Memory B cell (primary cell): ENCODE measurements at regions not wholly inside any gene's neighbourhood (a gene's known extent, or its start where the extent isn't known, plus 50 kb on each side); places are given as distances from the start of the nearest gene placed in this dataset.
A peak's percentile ranks its signal among the peaks of the same experiment; 100 is the strongest.
"Not testable (repeated sequence)": the region's sequence is repeated elsewhere in the genome, so short reads cannot be mapped to it uniquely, and the experiment has no call there.

Experiments
- ATAC-seq: fragments of 150-1000 bp; cut with Tn5 transposase; 2 replicates; pipeline ENCODE4 v1.10.0; 2021; ENCODE audit warnings: low read depth, mild to moderate bottlenecking, moderate library complexity
- DNase-seq, 2 donors: peaks; one replicate each; pipeline ENCODE4 v3.0.0; 2022; ENCODE audit warnings: low spot score in 2 of 2
- H3K27ac Mint-ChIP-seq: one replicate; pipeline ENCODE4 v1.8.0; 2022; ENCODE audit warnings: mild to moderate bottlenecking, moderate library complexity, mixed read lengths
- H3K27me3 Mint-ChIP-seq: one replicate; pipeline ENCODE4 v1.8.0; 2022; ENCODE audit warnings: mixed read lengths
- H3K36me3 Mint-ChIP-seq: one replicate; pipeline ENCODE4 v1.8.0; 2022; ENCODE audit warnings: mild to moderate bottlenecking, mixed read lengths
- H3K4me1 Mint-ChIP-seq: one replicate; pipeline ENCODE4 v1.8.0; 2022; ENCODE audit warnings: mixed read lengths
- H3K4me3 Mint-ChIP-seq: one replicate; pipeline ENCODE4 v1.8.0; 2022; ENCODE audit warnings: mild to moderate bottlenecking, moderate library complexity, mixed read lengths
- H3K9me3 Mint-ChIP-seq: one replicate; pipeline ENCODE4 v1.8.0; 2022; ENCODE audit warnings: mixed read lengths

- H3K27me3 Mint-ChIP-seq = peaks cover 7% of the 10 kb centered on the region
- no peak for ATAC-seq
- no peak for DNase-seq
- H3K4me1 Mint-ChIP-seq = peaks cover 27% of the 10 kb centered on the region
- H3K27ac Mint-ChIP-seq = no peak overlapping the region
- H3K4me3 Mint-ChIP-seq = no peak overlapping the region
- no peaks in the 10 kb centered on the region for H3K9me3 Mint-ChIP-seq
- H3K36me3 Mint-ChIP-seq = no peaks in the 10 kb centered on the region
These were observed 51.2 kb upstream of the RDX start for GRCh38 chr11:110347660-110348059.

GRCh38 chr11:110349138-110349996, 53.0 kb upstream of the RDX start:
- Mint-ChIP-seq H3K27me3 (peaks cover 1% of the 10 kb centered on the region), H3K27ac (peak overlapping the region; percentile 58), H3K36me3 (no peaks in the 10 kb centered on the region), H3K4me3 (peak overlapping the region; percentile 40), H3K9me3 (no peaks in the 10 kb centered on the region), H3K4me1 (peaks cover 27% of the 10 kb centered on the region)
- no peak for DNase-seq
- peak; percentile 59 for ATAC-seq

DNA sequence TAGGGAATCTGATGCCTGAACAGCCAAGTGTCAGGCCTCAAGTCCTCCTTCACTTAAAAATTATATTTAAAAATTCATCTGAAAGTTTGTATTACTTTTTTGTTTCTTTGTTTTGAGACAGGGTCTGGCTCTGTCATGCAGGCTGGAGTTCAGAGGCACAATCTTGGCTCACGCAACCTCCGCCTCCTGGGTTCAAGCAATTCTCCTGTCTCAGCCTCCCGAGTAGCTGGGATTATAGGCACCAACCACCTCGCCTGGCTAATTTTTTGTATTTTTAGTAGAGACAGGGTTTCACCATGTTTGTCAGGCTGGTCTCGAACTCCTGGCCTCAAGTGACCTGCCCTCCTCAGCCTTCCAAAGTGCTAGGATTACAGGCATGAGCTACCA, 53.6 kb upstream of the RDX start:
- not testable (repeated sequence) for ATAC-seq, DNase-seq, H3K4me3 Mint-ChIP-seq, H3K27me3 Mint-ChIP-seq, H3K36me3 Mint-ChIP-seq, H3K27ac Mint-ChIP-seq, H3K9me3 Mint-ChIP-seq
- peaks cover 27% of the 10 kb centered on the region for H3K4me1 Mint-ChIP-seq

DNA sequence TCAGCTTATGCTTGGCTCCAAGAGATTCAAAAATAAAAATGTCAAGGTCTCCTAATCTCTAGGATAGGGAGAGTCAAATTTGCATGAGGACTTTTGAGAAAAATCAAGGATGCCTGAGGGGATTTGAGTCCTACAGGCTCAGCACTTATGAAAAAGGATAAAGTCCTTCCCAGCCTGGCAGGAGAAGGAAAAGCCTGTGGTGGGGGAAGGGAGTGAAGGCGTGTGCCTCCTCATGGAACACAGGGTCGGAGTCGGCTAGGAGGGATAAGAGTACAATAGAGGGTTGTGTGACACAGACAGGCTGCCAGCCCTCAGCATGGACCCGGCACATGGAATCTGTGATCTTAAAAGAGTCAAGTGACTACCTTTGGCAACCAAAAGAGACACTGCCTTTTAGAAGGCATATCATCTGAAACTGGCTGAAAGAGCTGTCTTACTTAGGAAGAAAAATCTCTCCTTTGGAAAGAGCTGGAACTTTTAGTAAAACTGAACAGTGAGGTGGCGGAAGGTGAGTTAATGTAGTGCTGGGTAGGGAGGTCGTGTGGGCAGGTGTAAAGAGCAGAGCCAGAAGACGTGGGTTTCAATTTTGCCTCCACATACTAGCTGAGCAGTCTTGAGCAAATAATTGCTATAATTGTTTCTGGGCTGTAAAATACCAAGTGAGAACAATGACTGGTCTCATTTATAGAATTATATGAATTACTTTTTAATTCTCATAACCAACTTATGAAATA, 58.8 kb upstream of the RDX start:
- H3K27ac Mint-ChIP-seq = no peak overlapping the region
- H3K27me3 Mint-ChIP-seq = no peaks in the 10 kb centered on the region
- H3K9me3 Mint-ChIP-seq = no peaks in the 10 kb centered on the region
- no peak for ATAC-seq
- DNase-seq = no peak
- no peak overlapping the region for H3K4me3 Mint-ChIP-seq
- no peaks in the 10 kb centered on the region for H3K36me3 Mint-ChIP-seq
- H3K4me1 Mint-ChIP-seq = no peaks in the 10 kb centered on the region

- ATAC-seq (no peak), DNase-seq (no peak)
- Mint-ChIP-seq H3K4me1 (no peaks in the 10 kb centered on the region), H3K27me3 (no peaks in the 10 kb centered on the region), H3K27ac (no peak overlapping the region), H3K9me3 (no peaks in the 10 kb centered on the region), H3K36me3 (no peaks in the 10 kb centered on the region), H3K4me3 (no peak overlapping the region)
These were observed 60.6 kb upstream of the RDX start for GRCh38 chr11:110356762-110357671.

- H3K36me3 Mint-ChIP-seq = no peaks in the 10 kb centered on the region
- no peaks in the 10 kb centered on the region for H3K4me1 Mint-ChIP-seq
- peaks cover 2% of the 10 kb centered on the region for H3K27me3 Mint-ChIP-seq
- ATAC-seq = no peak
- no peak overlapping the region for H3K27ac Mint-ChIP-seq
- no peaks in the 10 kb centered on the region for H3K9me3 Mint-ChIP-seq
- DNase-seq = no peak
- no peak overlapping the region for H3K4me3 Mint-ChIP-seq
These were observed 61.9 kb upstream of the RDX start for GRCh38 chr11:110358336-110358735.

- H3K9me3 Mint-ChIP-seq, H3K27ac Mint-ChIP-seq, ATAC-seq, H3K36me3 Mint-ChIP-seq, DNase-seq, H3K4me1 Mint-ChIP-seq, H3K27me3 Mint-ChIP-seq, H3K4me3 Mint-ChIP-seq: not testable (repeated sequence)
These were observed 64.5 kb upstream of the RDX start for GRCh38 chr11:110360781-110361408.

DNA sequence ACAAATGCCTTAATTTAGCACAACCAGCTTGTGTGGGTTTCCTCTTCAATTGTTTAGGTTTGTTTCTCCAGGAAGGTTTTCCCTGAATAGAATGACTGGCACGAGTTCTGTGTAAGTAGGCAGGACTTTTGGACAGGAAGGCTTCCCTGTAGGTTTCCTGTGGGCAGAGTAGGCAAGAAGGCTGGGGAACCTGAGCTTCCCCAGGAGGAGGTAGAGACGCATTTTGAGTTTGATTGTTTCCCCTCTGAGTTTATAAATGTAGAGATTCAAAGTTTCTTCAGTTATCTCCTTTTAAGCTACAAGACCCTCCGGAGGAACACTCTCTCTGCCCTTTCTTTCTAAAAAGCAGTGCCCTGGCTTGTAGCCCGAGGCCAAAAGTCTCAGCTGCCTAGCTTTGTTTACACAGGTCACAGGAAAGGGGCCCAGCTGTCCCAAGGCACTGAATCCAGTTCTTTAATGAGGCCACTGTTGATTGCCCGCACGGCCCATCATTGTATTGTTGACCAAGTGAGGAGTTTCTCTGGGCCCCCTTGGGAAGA, 66.6 kb upstream of the RDX start:
- Mint-ChIP-seq H3K4me1 (no peaks in the 10 kb centered on the region), H3K27ac (no peak overlapping the region), H3K27me3 (peaks cover 2% of the 10 kb centered on the region), H3K9me3 (no peaks in the 10 kb centered on the region), H3K4me3 (no peak overlapping the region), H3K36me3 (no peaks in the 10 kb centered on the region)
- ATAC-seq (no peak), DNase-seq (no peak)

DNA sequence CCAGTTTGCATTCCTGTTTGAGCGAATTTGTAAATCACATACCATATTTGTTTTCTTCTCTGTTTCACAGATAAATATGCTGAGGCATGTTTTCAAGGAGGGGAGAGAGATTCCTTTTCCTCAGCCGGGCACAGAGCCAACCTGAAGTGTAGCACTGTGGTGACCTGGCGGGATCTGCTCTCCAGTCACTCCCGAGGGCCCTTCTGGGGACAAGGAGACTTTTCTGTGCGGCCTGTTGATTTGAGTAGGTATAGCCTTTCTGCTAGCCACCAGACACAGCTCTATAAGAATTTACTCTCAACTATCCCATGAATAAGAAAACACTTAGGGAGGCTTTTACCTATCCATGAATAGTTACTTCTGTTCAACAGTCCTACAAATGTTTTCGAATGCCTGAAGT, 63.5 kb upstream of the FDX1 start:
- DNase-seq = no peak
- Mint-ChIP-seq H3K27me3 (peaks cover 3% of the 10 kb centered on the region), H3K4me3 (no peak overlapping the region), H3K9me3 (no peaks in the 10 kb centered on the region), H3K27ac (no peak overlapping the region), H3K36me3 (no peaks in the 10 kb centered on the region), H3K4me1 (no peaks in the 10 kb centered on the region)
- ATAC-seq = no peak

- no peaks in the 10 kb centered on the region for H3K4me1 Mint-ChIP-seq
- no peaks in the 10 kb centered on the region for H3K9me3 Mint-ChIP-seq
- H3K27ac Mint-ChIP-seq = no peak overlapping the region
- no peaks in the 10 kb centered on the region for H3K36me3 Mint-ChIP-seq
- no peak overlapping the region for H3K4me3 Mint-ChIP-seq
- DNase-seq (no peak), ATAC-seq (no peak)
- peaks cover 1% of the 10 kb centered on the region for H3K27me3 Mint-ChIP-seq
These were observed 62.2 kb upstream of the FDX1 start for GRCh38 chr11:110367571-110367970.

- no peak for ATAC-seq
- DNase-seq = no peak
- no peaks in the 10 kb centered on the region for H3K9me3 Mint-ChIP-seq
- peaks cover 3% of the 10 kb centered on the region for H3K27me3 Mint-ChIP-seq
- H3K36me3 Mint-ChIP-seq = no peaks in the 10 kb centered on the region
- H3K4me3 Mint-ChIP-seq = no peak overlapping the region
- no peaks in the 10 kb centered on the region for H3K4me1 Mint-ChIP-seq
- H3K27ac Mint-ChIP-seq = no peak overlapping the region
These were observed 58.7 kb upstream of the FDX1 start for GRCh38 chr11:110371084-110371483.

GRCh38 chr11:110373051-110373702, 56.6 kb upstream of the FDX1 start:
- H3K4me3 Mint-ChIP-seq = no peak overlapping the region
- DNase-seq (no peak), ATAC-seq (no peak)
- H3K27ac Mint-ChIP-seq = no peak overlapping the region
- peaks cover 3% of the 10 kb centered on the region for H3K27me3 Mint-ChIP-seq
- H3K4me1 Mint-ChIP-seq = peaks cover 4% of the 10 kb centered on the region
- no peaks in the 10 kb centered on the region for H3K36me3 Mint-ChIP-seq
- H3K9me3 Mint-ChIP-seq = no peaks in the 10 kb centered on the region

DNA sequence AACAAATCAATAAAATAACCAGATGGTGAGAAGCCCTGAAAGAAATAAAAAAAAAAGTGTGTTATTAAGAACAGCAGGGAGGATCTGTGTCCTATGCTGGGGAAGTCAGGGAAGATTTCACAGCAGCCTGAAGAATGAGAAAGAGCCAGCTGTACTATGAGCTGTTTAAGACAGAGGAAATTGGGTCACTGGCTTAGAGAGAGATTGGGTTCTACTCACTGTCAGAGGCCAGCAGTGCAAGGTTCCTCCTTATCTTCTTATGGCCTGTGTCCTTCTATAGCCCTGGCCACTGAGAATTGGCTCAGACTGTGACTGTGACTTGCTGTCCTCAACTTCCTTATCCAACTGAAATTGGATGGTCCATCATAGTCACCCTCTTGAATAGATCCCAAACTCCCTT, 54.8 kb upstream of the FDX1 start:
- no peaks in the 10 kb centered on the region for H3K9me3 Mint-ChIP-seq
- H3K4me3 Mint-ChIP-seq = no peak overlapping the region
- DNase-seq = no peak
- H3K4me1 Mint-ChIP-seq = peaks cover 4% of the 10 kb centered on the region
- H3K36me3 Mint-ChIP-seq = no peaks in the 10 kb centered on the region
- H3K27me3 Mint-ChIP-seq = peaks cover 1% of the 10 kb centered on the region
- no peak for ATAC-seq
- H3K27ac Mint-ChIP-seq = no peak overlapping the region
